ENCODE measurements at regions not wholly inside any gene's neighbourhood (a gene's known extent, or its start where the extent isn't known, plus 50 kb on each side); places are given as distances from the start of the nearest gene placed in this dataset.

- DNase-seq: no peak
Measured at GRCh38 chr3:157632075-157632474, 128.9 kb upstream of the VEPH1 start.

- no peak for DNase-seq
Measured at GRCh38 chr3:157631478-157631877, 128.3 kb upstream of the VEPH1 start.

- DNase-seq: no peak
Measured at GRCh38 chr3:157626817-157627216, 123.6 kb upstream of the VEPH1 start.

- DNase-seq: no peak
Measured at GRCh38 chr3:157624801-157625200, 121.6 kb upstream of the VEPH1 start.

- no peak for DNase-seq
Measured at GRCh38 chr3:157618886-157619285, 115.7 kb upstream of the VEPH1 start.

- peak in 1 of 56 donors; percentile 17 for DNase-seq
Measured at GRCh38 chr3:157618075-157618760, 115.0 kb upstream of the VEPH1 start.

- no peak for DNase-seq
Measured at GRCh38 chr3:157614896-157615295, 111.7 kb upstream of the VEPH1 start.

GRCh38 chr3:157611536-157612076, 108.4 kb upstream of the VEPH1 start:
- DNase-seq: no peak

GRCh38 chr3:157610876-157611535, 107.8 kb upstream of the VEPH1 start:
- DNase-seq: no peak

GRCh38 chr3:157607826-157608405, 104.7 kb upstream of the VEPH1 start:
- no peak for DNase-seq

- no peak for DNase-seq
Measured at GRCh38 chr3:157606852-157607197, 103.6 kb upstream of the VEPH1 start.

GRCh38 chr3:157606011-157606851, 103.0 kb upstream of the VEPH1 start:
- peak in 45 of 56 donors; percentile 4 to 78 (median 24) for DNase-seq

GRCh38 chr3:157605356-157605755, 102.1 kb upstream of the VEPH1 start:
- no peak for DNase-seq

- no peak for DNase-seq
Measured at GRCh38 chr3:157602424-157602823, 99.2 kb upstream of the VEPH1 start.

- no peak for DNase-seq
Measured at GRCh38 chr3:157595259-157595658, 92.0 kb upstream of the VEPH1 start.

- no peak for DNase-seq
Measured at GRCh38 chr3:157594413-157594812, 91.2 kb upstream of the VEPH1 start.

- no peak for DNase-seq
Measured at GRCh38 chr3:157592769-157593168, 89.6 kb upstream of the VEPH1 start.

- DNase-seq: no peak
Measured at GRCh38 chr3:157590273-157590672, 87.1 kb upstream of the VEPH1 start.

- DNase-seq: no peak
Measured at GRCh38 chr3:157589211-157589610, 86.0 kb upstream of the VEPH1 start.

GRCh38 chr3:157588386-157589060, 85.3 kb upstream of the VEPH1 start:
- no peak for DNase-seq

GRCh38 chr3:157586293-157586692, 83.1 kb upstream of the VEPH1 start:
- DNase-seq: no peak

All from amygdala (tissue), 56 donors.